HG03139 (cell line): ENCODE measurements at regions not wholly inside any gene's neighbourhood (a gene's known extent, or its start where the extent isn't known, plus 50 kb on each side); places are given as distances from the start of the nearest gene placed in this dataset.
"Not testable (repeated sequence)": the region's sequence is repeated elsewhere in the genome, so short reads cannot be mapped to it uniquely, and the experiment has no call there.

ENCODE experiments used
- ATAC-seq: cut with Tn5 transposase; IDR thresholded peaks from one replicate; pipeline ENCODE4 v1.9.1; 2021; ENCODE audit not compliant: unreplicated experiment

GRCh38 chr16:79954921-79955705, 354.6 kb upstream of the MAF start:
- ATAC-seq = no peak

DNA sequence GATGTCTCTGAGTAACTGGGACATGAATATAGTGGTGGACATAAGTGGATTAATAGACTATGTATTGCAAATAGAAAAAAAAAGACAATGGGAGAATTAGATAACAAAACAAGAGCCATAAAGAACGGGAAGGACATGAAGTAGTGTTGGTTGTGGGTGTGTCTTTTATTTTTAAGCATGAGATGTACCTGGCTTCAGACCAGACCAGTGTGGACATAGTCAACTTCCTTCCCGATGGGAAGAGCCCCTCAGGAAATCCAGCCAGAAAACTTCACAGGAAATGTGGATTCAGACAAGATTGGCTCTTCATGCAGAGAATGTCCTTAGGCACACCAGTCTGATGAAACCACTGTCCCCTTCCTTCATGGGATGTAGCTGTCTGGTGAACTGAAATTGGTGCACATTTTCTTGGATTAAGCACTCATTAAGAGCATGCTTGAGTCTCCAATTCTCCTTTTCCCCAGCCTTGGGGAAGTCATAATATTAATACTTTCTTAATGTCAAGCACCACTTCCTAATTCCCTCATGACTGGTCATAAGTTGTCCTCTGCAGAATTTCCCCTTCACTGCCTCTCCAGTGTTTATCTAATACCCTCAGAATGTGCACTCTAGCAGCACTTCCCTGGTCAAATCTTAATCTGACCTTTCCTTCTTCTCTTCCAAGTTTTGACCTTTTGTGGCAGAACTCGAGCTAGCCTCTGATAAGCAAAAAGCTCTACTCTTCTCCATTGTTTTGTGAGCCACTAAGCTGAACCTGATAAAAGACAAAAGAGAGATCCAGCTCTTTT, 350.6 kb upstream of the MAF start:
- ATAC-seq = no peak

GRCh38 chr16:79949417-79949816, 348.9 kb upstream of the MAF start:
- ATAC-seq = no peak

GRCh38 chr16:79947771-79948170, 347.2 kb upstream of the MAF start:
- ATAC-seq = no peak

DNA sequence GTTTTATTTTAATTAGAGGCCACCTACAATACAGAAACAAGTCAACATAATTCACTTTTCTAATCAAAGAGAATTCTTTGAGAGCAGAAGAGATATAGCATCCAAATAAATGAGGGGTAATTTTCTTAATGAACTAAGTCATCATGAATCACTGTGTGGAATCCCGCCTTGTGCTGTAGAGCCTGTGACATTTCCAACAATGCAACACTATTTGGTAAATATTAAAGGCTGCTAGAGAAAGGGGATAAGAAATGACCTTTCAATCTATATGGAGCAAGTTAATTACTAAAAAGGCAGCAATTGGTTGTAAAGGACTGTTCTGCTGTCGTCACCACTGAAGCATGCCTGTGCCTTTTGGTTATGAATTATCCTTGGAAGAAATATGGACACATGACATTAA, 345.7 kb upstream of the MAF start:
- no peak for ATAC-seq

DNA sequence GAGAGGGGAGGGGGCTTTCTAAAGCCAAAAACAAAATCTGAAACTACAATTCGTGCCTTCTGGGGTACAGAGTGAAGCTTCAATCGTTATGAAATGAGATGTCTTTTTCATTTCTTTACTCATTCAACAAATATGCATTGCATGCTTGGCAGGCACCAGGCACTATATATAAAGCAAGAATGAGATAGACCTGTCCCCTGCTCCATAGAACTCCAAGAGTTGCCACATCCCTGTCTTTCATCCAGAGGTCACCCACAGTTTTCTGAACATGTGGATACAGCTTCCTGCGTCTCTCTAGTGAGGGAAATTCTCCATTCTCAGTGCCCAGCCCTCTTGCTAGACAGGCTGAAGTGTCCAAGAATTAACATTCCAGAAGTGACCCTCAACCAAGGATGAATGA, 343.2 kb upstream of the MAF start:
- ATAC-seq = no peak

DNA sequence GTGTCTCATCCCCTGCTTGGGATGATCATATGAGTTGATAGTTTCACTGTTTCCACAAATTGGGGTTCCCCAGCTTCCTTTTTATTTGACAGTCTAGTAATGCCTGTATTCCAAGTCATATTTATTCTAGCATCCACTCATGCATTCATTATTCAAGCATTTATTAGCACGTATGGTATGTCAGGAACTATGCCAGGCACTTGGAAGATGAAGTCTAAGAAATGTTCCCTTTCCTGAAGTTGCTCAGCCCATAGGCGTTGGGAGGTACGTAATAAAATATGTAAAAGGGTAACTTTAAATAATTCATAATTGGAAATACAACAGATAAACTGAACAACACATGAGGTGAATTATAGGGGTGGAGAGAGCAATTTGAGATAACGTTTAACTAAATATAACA, 338.0 kb upstream of the MAF start:
- ATAC-seq = no peak

DNA sequence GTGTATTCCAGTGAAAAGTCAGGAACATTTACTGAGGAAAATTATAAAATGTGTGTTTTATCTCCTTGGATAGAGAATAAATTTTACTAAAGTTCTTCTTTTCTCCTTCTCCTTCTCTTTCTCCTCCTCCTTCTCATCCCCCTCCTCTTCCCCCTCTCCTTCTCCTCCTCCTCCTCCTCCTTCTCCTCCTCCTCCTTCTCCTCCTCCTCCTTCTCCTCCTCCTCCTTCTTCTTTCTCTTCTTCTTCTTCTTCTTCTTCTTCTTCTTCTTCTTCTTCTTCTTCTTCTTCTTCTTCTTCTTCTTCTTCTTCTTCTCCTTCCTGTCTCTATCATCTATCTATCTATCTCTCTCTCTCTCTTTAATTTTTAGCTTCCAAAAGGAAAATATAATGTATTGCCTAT, 337.1 kb upstream of the MAF start:
- not testable (repeated sequence) for ATAC-seq

- ATAC-seq = no peak
Observed at GRCh38 chr16:79933603-79934002, 333.1 kb upstream of the MAF start.

DNA sequence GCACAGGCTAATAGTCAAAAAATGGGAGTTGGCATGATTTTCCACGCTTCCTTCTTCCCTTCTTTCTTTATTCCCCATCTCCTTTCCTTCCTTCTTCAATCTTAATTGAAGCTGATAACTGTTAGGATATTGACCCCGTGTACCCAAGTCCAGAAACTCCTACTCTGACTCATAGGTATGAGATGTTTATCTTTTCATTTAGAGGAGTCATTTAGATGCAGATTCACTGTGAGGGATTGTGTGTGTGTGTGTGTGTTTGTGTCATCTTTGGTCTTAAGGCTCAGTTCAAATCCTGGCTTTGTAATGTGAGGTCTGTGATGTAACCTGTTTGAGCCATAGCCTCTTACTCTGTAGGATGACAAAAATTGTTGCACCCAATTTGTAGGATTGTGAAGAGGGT, 332.0 kb upstream of the MAF start:
- no peak for ATAC-seq

- no peak for ATAC-seq
Observed at GRCh38 chr16:79931721-79932120, 331.2 kb upstream of the MAF start.

- no peak for ATAC-seq
Observed at GRCh38 chr16:79929260-79929965, 328.9 kb upstream of the MAF start.

GRCh38 chr16:79928142-79928873, 327.8 kb upstream of the MAF start:
- ATAC-seq = no peak

GRCh38 chr16:79926451-79927205, 326.1 kb upstream of the MAF start:
- ATAC-seq = no peak

GRCh38 chr16:79923431-79923830, 322.9 kb upstream of the MAF start:
- no peak for ATAC-seq

GRCh38 chr16:79920685-79921084, 320.1 kb upstream of the MAF start:
- no peak for ATAC-seq

GRCh38 chr16:79918916-79919315, 318.4 kb upstream of the MAF start:
- ATAC-seq = no peak

- no peak for ATAC-seq
Observed at GRCh38 chr16:79915761-79916160, 315.2 kb upstream of the MAF start.

DNA sequence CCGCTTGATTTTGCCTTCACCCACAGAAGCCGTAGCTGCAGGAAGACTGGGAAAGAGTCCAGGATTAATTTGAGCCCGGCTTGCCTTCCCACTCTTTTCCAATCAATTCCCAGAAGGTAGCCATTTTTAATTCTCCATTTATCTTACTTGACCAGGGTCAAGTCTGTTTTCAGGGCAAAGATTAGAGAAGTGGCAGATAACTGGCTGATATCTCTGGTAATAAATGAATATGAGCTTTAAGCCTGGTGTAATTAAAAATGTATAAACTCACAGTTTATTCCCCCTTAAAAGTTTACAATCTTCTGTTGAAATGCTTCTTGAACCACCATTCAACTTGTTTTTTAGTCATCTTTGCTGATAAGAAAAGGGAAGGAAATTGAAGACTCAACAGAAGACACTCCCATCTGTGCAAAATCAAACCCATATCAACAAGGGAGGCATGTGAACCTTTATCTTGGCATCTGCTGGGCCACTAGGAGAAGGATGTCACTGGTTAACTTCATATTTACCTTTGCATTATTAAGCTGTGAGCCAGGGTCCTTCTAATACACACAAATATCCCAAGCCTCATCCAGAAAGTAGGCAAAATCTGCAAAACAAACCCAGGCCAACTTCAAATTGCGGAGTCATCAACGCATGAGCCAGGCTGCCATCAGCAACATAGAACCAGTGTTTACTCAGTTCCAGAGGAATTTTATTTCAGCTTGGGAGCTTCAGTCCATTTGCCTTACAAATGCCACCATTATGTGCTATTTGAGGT, 314.6 kb upstream of the MAF start:
- no peak for ATAC-seq
